Neuronal stem cell (in vitro differentiated cells): ENCODE measurements at regions not wholly inside any gene's neighbourhood (a gene's known extent, or its start where the extent isn't known, plus 50 kb on each side); places are given as distances from the start of the nearest gene placed in this dataset.

ENCODE experiments used
- DNase-seq: peaks from one replicate; pipeline ENCODE4 v3.0.0-alpha.2; 2013; ENCODE audit warnings: low spot score
- H2AFZ ChIP-seq: one replicate; pipeline ENCODE4 v1.6.1; 2013; ENCODE audit warnings: mild to moderate bottlenecking, low read length, inconsistent platforms
- H2AK5ac ChIP-seq: 2 replicates; pipeline ENCODE4 v1.6.1; 2013; ENCODE audit warnings: low read depth, mild to moderate bottlenecking, inconsistent platforms, low read length, moderate library complexity, mixed read lengths
- H2BK120ac ChIP-seq: 2 replicates; pipeline ENCODE4 v1.6.1; 2013; ENCODE audit warnings: low read depth, mild to moderate bottlenecking, inconsistent platforms, low read length, moderate library complexity, mixed read lengths
- H2BK12ac ChIP-seq: one replicate; pipeline ENCODE4 v1.6.1; 2013; ENCODE audit warnings: low read length, inconsistent platforms
- H2BK15ac ChIP-seq: 2 replicates; pipeline ENCODE4 v1.6.1; 2013; ENCODE audit warnings: mild to moderate bottlenecking, low read length, inconsistent platforms, mixed read lengths
- H2BK5ac ChIP-seq: one replicate; pipeline ENCODE4 v1.6.1; 2013; ENCODE audit warnings: inconsistent platforms, mild to moderate bottlenecking, low read length, moderate library complexity
- H3K14ac ChIP-seq: one replicate; pipeline ENCODE4 v1.6.1; 2013; ENCODE audit warnings: low read length, inconsistent platforms
- H3K18ac ChIP-seq: 2 replicates; pipeline ENCODE4 v1.6.1; 2013; ENCODE audit warnings: low read length, inconsistent platforms
- H3K23ac ChIP-seq: 2 replicates; pipeline ENCODE4 v1.6.1; 2013; ENCODE audit warnings: low read depth, mild to moderate bottlenecking, mixed read lengths, low read length, inconsistent platforms; ENCODE audit not compliant: poor library complexity
- H3K27ac ChIP-seq: replicated peaks from 3 replicates; pipeline ENCODE4 v1.5.1; 2013; ENCODE audit warnings: low read length, inconsistent platforms
- H3K27me3 ChIP-seq, 3 experiments: 2 replicates each; pipeline ENCODE4 v1.6.1; 2013; ENCODE audit warnings: low read length in 3 of 3, mild to moderate bottlenecking in 2 of 3, inconsistent platforms in 1 of 3, low read depth in 1 of 3, mixed read lengths in 1 of 3, moderate library complexity in 1 of 3; ENCODE audit not compliant: control insufficient read depth in 3 of 3, insufficient read depth in 3 of 3
- H3K36me3 ChIP-seq, 2 donors: replicated peaks in 1 of 2; 2 replicates each; pipeline ENCODE4 v1.6.1; 2013; ENCODE audit warnings: low read length in 2 of 2; ENCODE audit not compliant: control insufficient read depth in 2 of 2, insufficient read depth in 2 of 2
- H3K4ac ChIP-seq: 2 replicates; pipeline ENCODE4 v1.6.1; 2013; ENCODE audit warnings: inconsistent platforms, mild to moderate bottlenecking, low read length, moderate library complexity
- H3K4me1 ChIP-seq, 2 donors: 1 replicate in 1 of 2; 2 replicates in 1 of 2; pipeline ENCODE4 v1.6.1; 2013; ENCODE audit warnings: low read length in 2 of 2, low read depth in 1 of 2; ENCODE audit not compliant: control insufficient read depth in 2 of 2, insufficient read depth in 1 of 2
- H3K4me2 ChIP-seq: one replicate; pipeline ENCODE4 v1.6.1; 2013; ENCODE audit warnings: mild to moderate bottlenecking, low read length, inconsistent platforms; ENCODE audit not compliant: insufficient read depth, poor library complexity, severe bottlenecking
- H3K4me3 ChIP-seq, 2 donors: 2 replicates each; pipeline ENCODE4 v1.5.1; 2013; ENCODE audit warnings: low read length in 2 of 2, mild to moderate bottlenecking in 2 of 2, inconsistent platforms in 1 of 2, moderate library complexity in 1 of 2
- H3K79me1 ChIP-seq: one replicate; pipeline ENCODE4 v1.6.1; 2013; ENCODE audit warnings: low read depth, mild to moderate bottlenecking, inconsistent platforms, low read length, moderate library complexity
- H3K9ac ChIP-seq: one replicate; pipeline ENCODE4 v1.6.1; 2013; ENCODE audit warnings: mild to moderate bottlenecking, low read depth, low read length, inconsistent platforms; ENCODE audit not compliant: poor library complexity
- H3K9me3 ChIP-seq, 2 donors: replicated peaks in 1 of 2; 2 replicates each; pipeline versions ENCODE3 to v1.6.1; 2013; ENCODE audit warnings: low read length in 2 of 2, mild to moderate bottlenecking in 2 of 2, inconsistent platforms in 1 of 2, low read depth in 1 of 2, mixed read lengths in 1 of 2, moderate library complexity in 1 of 2; ENCODE audit not compliant: control insufficient read depth in 2 of 2, insufficient read depth in 1 of 2
- H4K8ac ChIP-seq: one replicate; pipeline ENCODE4 v1.6.1; 2013; ENCODE audit warnings: low read depth, mild to moderate bottlenecking, inconsistent platforms, low read length, moderate library complexity
- H4K91ac ChIP-seq: one replicate; pipeline ENCODE4 v1.6.1; 2013; ENCODE audit warnings: low read length, low read depth, mild to moderate bottlenecking, inconsistent platforms; ENCODE audit not compliant: poor library complexity
- WGBS, 2 donors: extraction: QIAGEN DNeasy Blood & Tissue Kit; methylation state at CpG; one replicate each; pipeline ENCODE4 v1.1.7; 2013; ENCODE audit warnings: missing lambda C conversion rate in 2 of 2, mixed read lengths in 1 of 2; ENCODE audit not compliant: insufficient read length in 2 of 2, insufficient replicate concordance in 1 of 2; ENCODE audit errors: extremely low coverage in 2 of 2; 5-methylcytosine and 5-hydroxymethylcytosine counted together

GRCh38 chrY:14468151-14468683 is 56.1 kb upstream of the NLGN4Y start:
- no peak overlapping the region for H3K27ac ChIP-seq
- no peaks in the 10 kb centered on the region for H3K79me1 ChIP-seq
- H3K4me3 ChIP-seq: no peak overlapping the region
- H4K91ac ChIP-seq: no peak overlapping the region
- H2BK12ac ChIP-seq: no peak overlapping the region
- no peaks in the 10 kb centered on the region for H3K9me3 ChIP-seq
- no peak overlapping the region for H3K18ac ChIP-seq
- no peak overlapping the region for H3K4me2 ChIP-seq
- H3K9ac ChIP-seq: no peak overlapping the region
- H3K4ac ChIP-seq: no peak overlapping the region
- no peak for DNase-seq
- no peak overlapping the region for H2AK5ac ChIP-seq
- no CpG with 5 or more reads among the region's 1 CpG for WGBS, 2 donors
- H4K8ac ChIP-seq: no peak overlapping the region
- H3K4me1 ChIP-seq: no peaks in the 10 kb centered on the region
- no peak overlapping the region for H3K14ac ChIP-seq
- no peak overlapping the region for H2BK15ac ChIP-seq
- no peaks in the 10 kb centered on the region for H3K36me3 ChIP-seq
- no peak overlapping the region for H2BK120ac ChIP-seq
- H2AFZ ChIP-seq: no peak overlapping the region
- no peaks in the 10 kb centered on the region for H3K27me3 ChIP-seq
- no peak overlapping the region for H3K23ac ChIP-seq
- no peak overlapping the region for H2BK5ac ChIP-seq

- Histone ChIP-seq H2AK5ac (no peak overlapping the region), H3K23ac (no peak overlapping the region), H3K27me3 (no peaks in the 10 kb centered on the region), H3K36me3 (no peaks in the 10 kb centered on the region), H3K27ac (no peak overlapping the region), H4K8ac (no peak overlapping the region), H3K9me3 (no peaks in the 10 kb centered on the region), H2BK12ac (no peak overlapping the region), H2AFZ (no peak overlapping the region), H3K18ac (no peak overlapping the region), H3K79me1 (no peaks in the 10 kb centered on the region), H3K4me1 (no peaks in the 10 kb centered on the region), H3K9ac (no peak overlapping the region), H2BK120ac (no peak overlapping the region), H4K91ac (no peak overlapping the region), H3K4me2 (no peak overlapping the region), H2BK5ac (no peak overlapping the region), H2BK15ac (no peak overlapping the region), H3K14ac (no peak overlapping the region), H3K4me3 (no peak overlapping the region), H3K4ac (no peak overlapping the region)
- WGBS, 2 donors: no CpG with 5 or more reads among the region's 3 CpGs
- no peak for DNase-seq
These were observed 51.9 kb upstream of the NLGN4Y start for GRCh38 chrY:14472421-14472820.

- Histone ChIP-seq H3K18ac (no peak overlapping the region), H3K9ac (no peak overlapping the region), H3K23ac (no peak overlapping the region), H2AFZ (no peak overlapping the region), H2BK15ac (no peak overlapping the region), H3K4ac (no peak overlapping the region), H3K4me1 (no peaks in the 10 kb centered on the region), H4K8ac (no peak overlapping the region), H3K4me3 (no peak overlapping the region), H4K91ac (no peak overlapping the region), H3K36me3 (no peaks in the 10 kb centered on the region), H3K27me3 (no peaks in the 10 kb centered on the region), H3K9me3 (no peaks in the 10 kb centered on the region), H2BK5ac (no peak overlapping the region), H3K27ac (no peak overlapping the region), H2BK12ac (no peak overlapping the region), H2BK120ac (no peak overlapping the region), H3K79me1 (no peaks in the 10 kb centered on the region), H3K14ac (no peak overlapping the region), H3K4me2 (no peak overlapping the region), H2AK5ac (no peak overlapping the region)
- WGBS, 2 donors: no CpG with 5 or more reads among the region's 3 CpGs
- DNase-seq: no peak
These were observed 51.0 kb upstream of the NLGN4Y start for GRCh38 chrY:14473320-14473719.
